ENCODE measurements at regions not wholly inside any gene's neighbourhood (a gene's known extent, or its start where the extent isn't known, plus 50 kb on each side); places are given as distances from the start of the nearest gene placed in this dataset.

DNA sequence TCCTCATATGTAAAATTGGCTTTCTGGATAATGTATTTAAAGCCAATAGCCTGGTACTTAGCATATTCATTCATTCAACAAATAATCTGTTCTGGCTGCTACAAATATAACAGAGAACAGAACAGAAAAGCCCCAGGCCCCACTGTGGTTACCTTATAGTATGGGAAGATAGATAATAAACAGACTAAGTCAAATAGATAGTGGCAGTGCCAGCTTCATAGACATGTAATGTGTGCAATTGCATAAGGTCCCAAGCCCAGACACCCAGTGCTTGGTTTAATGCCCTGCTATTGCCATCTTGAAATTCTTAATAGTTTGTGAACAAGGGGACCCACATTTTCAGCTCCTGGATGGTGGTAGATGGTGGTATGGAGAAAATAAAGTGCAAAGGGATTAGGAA, 320.2 kb upstream of the USP15 start:
- no peak for TF ChIP-seq NEUROD1 (IDR thresholded peaks at IDR 0.05; ENCODE audit: borderline replicate concordance, low read depth, low read length, partially characterized antibody)
- TF ChIP-seq JUND (IDR thresholded peaks at IDR 0.05; ENCODE audit: borderline replicate concordance, low read depth, low read length), result no peak
- TF ChIP-seq JUND (tag; IDR thresholded peaks at IDR 0.05; ENCODE audit: borderline replicate concordance, low read depth, low read length), result no peak
- no peak for TF ChIP-seq POLR3G (IDR thresholded peaks at IDR 0.05; ENCODE audit: extremely low read depth, insufficient read length, insufficient replicate concordance)
- TF ChIP-seq YY1 (IDR thresholded peaks at IDR 0.05; ENCODE audit: borderline replicate concordance in 1 of 3, control insufficient read depth in 1 of 3, extremely low read depth in 1 of 3, insufficient read depth in 3 of 3, insufficient read length in 1 of 3, insufficient replicate concordance in 2 of 3, low read depth in 1 of 3, low read length in 2 of 3), result no peak
- no peak for TF ChIP-seq ZNF785 (CRISPR knock-in tag; IDR thresholded peaks at IDR 0.05)
- no peak for TF ChIP-seq MAFK (IDR thresholded peaks at IDR 0.05; ENCODE audit: low read length)
- no peak for TF ChIP-seq POLR2AphosphoS5 (IDR thresholded peaks at IDR 0.05; ENCODE audit: control insufficient read depth, insufficient read depth, low read depth, low read length)
- TF ChIP-seq HNRNPUL1 (IDR thresholded peaks at IDR 0.05; ENCODE audit: low read length), result no peak
- no peak for TF ChIP-seq ZNF12 (CRISPR knock-in tag; IDR thresholded peaks at IDR 0.05)
- TF ChIP-seq FOXK1 (CRISPR knock-in tag; IDR thresholded peaks at IDR 0.05; ENCODE audit: borderline replicate concordance), result no peak
- no peak for TF ChIP-seq RBM14 (IDR thresholded peaks at IDR 0.05; ENCODE audit: borderline replicate concordance, insufficient read depth, low read depth, low read length)
- TF ChIP-seq JUNB (CRISPR knock-in tag; conservative IDR thresholded peaks at IDR 0.05), result no peak
- TF ChIP-seq TCF7L2 (IDR thresholded peaks at IDR 0.05; ENCODE audit: low read depth, low read length), result no peak
- no peak for TF ChIP-seq CTCF (IDR thresholded peaks at IDR 0.05 in 2 of 3, conservative IDR thresholded peaks at IDR 0.05 in 1 of 3; ENCODE audit: insufficient read depth in 2 of 3, low read depth in 1 of 3, low read length in 3 of 3)

Data from K562 (cell line).